ENCODE measurements at regions not wholly inside any gene's neighbourhood (a gene's known extent, or its start where the extent isn't known, plus 50 kb on each side); places are given as distances from the start of the nearest gene placed in this dataset.
A peak's percentile ranks its signal among the peaks of the same experiment; 100 is the strongest.
"Not testable (repeated sequence)": the region's sequence is repeated elsewhere in the genome, so short reads cannot be mapped to it uniquely, and the experiment has no call there.

DNA sequence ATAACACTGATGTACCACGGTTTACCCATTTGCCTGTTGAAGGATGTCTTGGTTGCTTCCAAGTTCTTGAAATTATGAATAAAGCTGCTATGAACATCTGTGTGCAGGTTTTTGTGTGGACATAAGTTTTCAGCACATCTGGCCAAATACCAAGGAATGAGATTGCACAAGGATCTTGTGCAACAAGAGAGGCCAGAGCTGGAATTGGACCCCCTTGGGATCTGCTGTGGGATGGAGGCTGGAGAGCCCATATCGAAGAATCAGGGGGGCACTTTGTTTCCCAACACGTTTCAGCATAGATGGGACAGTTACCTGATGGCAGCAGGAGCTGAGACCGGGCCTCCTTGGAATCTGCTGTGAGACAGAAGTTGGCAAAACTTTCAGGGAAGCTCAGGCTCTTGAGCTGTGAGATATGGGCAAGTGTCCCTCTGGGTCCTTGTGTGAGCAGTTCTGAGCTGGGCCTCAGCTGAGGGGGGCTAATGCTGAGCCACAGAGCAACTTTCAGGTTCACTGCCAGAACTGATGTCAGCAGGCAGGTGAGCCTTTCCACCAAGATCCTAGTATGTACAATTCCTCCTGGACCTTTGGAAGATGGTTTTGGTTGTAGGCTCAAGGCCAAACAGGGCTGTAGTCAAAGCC lies 115.2 kb upstream of the RAB18 start:
- DNase-seq (ENCODE audit: low read depth), result no peak

DNA sequence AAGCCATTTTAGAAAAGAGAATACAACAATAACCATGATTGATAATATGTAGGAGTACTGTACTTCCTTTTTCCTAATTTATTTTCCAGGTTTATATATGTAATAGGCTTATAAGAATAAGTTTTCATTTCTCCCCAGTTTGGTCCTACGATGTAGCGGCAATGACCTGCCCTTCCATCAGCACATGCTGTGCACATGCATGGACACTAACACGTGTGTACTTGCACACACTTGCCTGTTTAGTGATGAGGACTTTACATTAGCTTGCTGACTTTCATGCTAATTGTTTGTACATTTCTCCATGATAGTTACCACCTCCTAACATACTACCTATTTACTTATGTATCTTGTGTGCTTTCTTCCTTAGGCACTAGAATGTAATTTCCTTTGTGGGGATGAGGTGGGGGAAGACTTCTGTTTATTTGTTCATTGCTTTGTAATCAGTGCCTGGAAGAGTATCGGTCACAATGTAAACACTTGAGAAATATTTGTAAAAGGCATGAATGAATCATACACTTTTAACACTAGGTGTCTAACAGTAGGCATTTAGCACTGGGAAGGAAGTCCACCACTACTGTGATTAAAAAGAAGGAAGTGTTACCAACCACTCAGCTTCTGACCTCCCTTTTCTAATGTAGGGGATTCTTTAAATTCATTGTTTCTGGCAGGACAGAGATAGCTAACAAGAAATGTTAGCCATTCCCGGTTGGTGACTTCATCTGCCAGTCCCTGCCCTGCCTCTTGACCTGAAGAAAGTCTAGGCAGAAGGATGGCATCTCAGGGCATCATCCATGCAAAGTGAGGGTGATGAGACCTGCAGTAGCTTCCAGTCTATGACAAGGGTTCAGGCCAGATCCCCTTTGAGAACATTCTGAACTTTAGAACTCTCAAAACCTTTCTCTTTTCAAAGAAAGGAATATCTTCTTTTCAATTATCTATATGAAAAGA lies 120.2 kb upstream of the RAB18 start:
- no peak for DNase-seq (ENCODE audit: low read depth)

DNA sequence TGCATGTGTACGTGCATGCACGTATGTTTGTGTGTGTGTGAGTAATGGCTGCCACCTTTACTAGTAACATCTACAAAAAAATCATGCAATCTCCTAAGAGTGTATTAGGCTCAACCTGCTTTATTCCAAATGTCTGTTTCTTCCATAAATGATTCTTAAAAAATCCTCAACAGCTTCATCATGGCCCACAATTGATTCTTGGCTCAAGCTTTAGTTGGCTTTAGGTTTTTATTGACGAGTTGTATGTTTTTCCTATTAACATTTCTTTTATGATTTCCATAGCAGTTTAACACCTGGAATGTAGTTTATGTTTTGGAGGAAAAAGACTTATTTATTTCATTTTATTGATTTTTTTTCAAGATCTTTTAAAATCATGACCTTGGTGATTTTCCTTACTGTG lies 121.9 kb upstream of the RAB18 start:
- no peak for DNase-seq (ENCODE audit: low read depth)

DNA sequence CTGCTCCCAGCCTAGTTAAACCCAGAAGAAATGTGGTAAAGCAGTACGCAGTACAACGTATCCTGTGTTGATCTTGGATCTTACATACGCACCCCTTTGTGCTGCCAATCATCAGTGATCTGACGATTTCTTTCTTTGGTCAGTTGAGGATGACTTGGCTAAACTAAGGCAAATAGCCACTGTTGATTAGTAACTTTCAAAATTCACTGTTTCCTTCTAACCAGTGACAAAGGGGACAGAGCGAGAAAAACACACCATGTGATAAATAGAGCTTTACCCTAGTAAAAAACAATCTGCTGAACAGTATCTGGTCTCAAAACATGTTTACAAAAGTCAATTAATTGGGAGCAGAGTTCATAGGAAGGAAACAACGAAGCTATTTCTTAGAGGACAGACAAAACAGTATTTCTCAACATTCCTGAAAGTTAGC lies 123.2 kb upstream of the RAB18 start:
- DNase-seq (ENCODE audit: low read depth), result no peak

DNA sequence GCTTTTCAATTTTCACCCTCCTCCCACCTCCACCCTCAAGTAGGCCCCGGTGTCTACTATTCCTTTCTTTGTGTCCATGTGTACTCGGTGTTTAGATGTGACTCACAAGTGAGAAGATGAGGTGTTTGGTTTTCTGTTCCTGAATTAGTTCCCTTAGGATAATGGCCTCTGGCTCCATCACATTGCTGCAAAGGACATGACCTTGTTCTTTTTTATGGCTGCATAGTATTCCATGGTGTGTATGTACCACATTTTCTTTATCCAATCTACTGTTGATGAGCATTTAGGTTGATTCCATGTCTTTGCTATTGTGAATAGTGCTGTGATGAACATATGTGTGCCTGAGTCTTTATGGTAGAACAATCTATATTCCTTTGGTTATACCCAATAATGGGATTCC lies 125.1 kb upstream of the RAB18 start:
- not testable (repeated sequence) for DNase-seq (ENCODE audit: low read depth)

DNA sequence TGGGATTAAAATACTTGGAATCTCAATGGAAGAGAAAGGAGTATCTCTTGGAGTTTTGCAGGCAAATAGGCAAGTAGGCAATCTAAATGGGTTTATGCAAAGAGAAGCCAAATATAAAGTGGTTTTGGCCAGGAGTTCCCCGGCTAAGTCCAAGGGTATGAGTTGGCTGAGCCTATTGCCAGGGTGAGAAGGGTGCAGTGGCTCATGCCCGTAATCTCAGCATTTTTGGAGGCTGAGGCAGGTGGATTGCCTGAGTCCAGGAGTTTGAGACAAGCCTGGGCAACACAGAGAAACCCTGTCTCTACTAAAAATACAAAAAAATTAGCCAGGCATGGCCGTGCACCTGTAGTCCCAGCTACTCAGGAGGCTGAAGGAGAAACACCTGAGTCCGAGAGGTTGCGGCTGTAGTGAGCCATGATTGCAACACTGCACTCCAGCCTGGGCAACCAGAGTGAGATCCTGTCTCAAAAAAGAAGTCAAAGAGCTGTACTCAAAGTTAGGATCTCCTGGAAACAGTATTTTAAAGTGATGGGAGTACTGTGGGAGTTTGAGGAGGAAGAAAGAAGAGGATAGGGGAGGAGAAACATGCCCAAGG lies 130.4 kb upstream of the RAB18 start:
- no peak for DNase-seq (ENCODE audit: low read depth)

DNA sequence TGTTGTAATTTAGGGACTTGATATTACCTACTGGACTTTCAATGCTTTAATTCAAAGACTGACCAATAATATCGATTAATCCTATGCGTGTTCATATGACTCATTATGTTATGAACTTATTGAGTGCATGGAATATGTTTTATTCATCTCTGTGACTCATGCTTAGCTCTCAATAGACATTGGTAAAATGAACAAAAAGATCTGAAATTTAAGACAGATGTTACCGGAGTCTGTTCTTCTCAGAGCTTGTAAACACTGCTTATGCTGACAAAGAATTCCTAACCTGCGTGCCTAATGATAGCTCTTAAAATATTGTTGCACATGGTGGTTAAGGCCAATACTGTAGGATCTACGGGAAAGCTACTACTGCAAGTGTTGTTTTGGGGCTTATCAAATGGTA lies 131.5 kb upstream of the ACBD5 start:
- DNase-seq (ENCODE audit: low read depth), result no peak

DNA sequence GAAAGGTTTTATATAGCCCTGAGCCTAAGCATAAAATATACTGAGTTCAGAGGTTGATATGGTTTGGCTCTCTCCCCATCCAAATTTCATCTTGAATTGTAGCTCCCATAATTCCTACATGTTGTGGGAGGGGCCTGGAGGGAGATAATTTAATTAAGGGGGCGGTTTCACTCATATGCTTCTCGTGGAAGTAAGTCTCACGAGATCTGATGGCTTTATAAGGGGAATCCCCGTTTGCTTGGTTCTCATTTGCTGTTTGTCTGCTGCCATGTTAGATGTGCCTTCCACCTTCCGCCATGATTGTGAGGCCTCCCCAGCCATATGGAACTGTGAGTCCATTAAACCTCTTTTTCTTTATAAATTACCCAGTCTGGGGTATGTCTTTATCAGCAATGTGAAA lies 130.8 kb upstream of the ACBD5 start:
- DNase-seq (ENCODE audit: low read depth), result not testable (repeated sequence)

DNA sequence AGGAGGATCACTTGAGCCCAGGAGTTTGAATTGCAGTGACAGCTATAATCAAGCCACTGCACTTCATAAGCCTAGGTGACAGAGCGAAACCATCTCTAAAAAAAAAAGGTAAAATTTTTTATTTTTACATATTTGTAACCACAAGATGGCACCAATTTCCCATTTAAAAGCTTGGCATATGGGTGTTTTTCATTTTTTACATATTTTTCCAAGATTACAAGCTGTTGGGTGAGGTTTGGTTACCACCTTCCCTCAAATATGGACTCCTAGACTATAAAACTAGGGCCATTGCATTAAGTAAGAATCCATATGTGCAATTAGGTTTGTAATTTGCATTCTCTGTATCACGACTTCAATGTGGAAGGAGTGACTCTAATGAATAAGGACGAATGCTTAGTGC lies 129.3 kb upstream of the ACBD5 start:
- DNase-seq (ENCODE audit: low read depth), result no peak

DNA sequence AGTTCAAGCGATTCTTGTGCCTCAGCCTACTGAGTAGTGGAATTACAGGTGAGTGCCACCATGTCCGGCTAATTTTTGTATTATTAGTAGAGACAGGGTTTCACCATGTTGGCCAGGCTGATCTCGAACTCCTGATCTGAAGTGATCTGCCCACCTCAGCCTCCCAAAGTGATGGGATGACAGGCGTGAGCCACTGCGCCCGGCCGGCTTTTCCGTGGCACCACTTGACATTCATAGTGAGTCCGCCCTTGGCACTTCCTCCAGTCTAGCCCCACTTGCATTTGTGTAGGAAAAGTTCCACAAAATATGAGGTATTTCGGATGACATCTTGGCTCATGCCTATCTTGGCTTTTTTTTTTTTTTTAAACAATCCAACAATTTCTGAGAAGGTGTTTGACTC lies 128.1 kb upstream of the ACBD5 start:
- DNase-seq (ENCODE audit: low read depth), result no peak

DNA sequence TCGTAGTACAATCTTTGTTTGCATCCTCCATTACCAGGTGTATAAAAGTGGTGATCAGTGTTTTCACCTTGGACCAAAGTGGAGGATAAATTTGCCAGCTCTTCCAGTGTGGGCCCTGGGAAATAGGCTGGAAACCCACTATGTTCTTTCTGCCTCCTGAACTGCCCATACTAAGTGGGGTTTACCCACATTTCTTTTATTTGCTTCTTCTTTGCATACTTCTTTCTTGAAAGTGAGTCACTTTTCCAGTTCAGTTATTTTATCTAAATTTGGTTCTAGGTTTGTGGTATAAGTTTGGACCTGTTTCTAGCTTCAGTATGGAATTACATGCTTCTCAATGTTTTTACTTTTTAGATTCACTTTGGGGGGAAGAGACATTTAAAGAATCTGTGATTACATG lies 126.2 kb upstream of the ACBD5 start:
- no peak for DNase-seq (ENCODE audit: low read depth)

DNA sequence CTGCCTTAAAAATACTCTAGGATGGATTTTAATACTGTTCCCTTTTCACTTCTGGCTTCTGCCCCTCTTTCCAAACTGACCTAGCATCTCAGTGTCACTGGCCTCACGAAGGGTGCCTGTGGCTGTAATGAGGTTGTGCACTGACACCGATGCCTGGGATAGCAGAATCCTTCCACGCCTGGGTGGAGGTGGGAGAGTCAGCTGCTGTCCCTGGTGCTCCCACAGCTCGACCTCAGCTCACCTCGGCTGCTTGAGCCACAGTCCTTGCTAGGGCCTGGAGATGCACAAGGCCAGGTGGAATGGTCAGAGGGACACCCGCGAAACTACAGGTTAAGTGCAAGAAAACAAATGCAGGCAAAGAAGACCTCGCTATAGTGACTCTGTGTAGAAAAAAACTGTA lies 123.4 kb upstream of the ACBD5 start:
- no peak for DNase-seq (ENCODE audit: low read depth)

DNA sequence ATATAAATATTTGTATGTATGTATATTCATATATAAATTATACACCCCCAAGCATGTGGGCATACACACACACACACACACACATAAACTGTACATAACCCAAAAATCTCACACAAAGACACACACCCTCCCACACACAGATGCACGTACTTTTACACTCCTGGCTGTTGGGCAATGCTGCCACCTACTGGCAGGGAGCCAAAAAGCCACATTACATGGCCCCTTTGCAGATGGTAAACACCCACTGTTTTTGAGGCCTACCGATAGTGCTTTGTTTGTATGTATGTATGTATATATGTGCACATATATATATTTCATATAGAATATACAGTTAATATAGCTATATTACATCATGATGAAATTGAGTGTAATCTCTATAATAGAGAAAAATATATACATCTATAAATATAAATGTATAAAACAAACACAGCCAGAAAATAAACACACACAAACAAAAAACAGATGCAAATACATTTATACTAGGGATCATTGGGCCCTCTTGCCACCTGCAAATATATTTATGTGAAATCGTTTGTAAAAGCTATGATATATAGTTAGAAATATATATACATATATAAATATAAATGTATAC lies 120.1 kb upstream of the ACBD5 start:
- peak; percentile 24 for DNase-seq (ENCODE audit: low read depth)

DNA sequence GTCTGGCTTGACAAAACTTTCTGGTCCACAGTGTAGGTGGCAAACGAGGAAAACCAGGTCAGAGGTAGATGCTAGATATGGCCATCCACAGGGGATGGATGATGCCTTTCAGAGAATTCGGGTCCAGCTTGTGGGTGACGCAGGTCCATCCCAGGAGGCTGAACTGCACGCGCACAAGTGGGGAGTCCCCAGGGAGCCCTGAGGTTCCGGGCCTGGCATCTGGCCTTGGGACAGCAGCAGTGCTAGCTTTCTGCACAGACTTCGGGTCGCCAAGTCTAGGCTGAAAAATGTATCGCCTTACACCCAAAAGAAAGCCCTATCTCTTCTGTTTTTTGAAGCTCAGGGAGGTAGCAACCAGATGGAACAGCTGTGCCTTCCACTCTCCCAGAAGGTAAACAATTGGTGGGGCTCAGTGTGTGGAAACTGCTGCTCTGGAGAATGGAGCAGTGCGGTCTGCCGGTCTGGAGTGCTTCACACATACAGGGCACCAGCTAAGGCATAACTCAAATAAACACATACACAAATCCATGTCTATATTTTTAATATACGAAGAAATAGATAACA lies 119.3 kb upstream of the ACBD5 start:
- DNase-seq (ENCODE audit: low read depth), result no peak

DNA sequence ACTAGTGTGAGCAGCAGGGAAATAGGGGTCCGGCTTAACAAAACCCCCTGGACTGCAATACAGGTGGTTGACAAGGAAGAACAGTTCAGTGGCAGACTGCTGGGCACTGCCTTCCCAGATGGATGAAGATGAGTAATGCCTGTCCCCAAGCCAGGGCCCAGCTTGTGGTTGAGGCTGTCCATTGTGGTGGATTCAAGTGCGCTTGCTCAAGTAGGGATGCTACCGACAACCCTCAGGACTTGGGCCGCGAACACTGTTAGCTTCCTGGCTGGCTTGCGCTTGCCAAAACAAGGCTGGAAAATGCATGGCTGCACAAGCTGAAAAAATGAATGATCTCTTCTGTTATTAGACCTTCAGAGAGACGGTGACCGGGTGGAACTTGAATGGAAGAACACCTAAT lies 116.1 kb upstream of the ACBD5 start:
- no peak for DNase-seq (ENCODE audit: low read depth)

DNA sequence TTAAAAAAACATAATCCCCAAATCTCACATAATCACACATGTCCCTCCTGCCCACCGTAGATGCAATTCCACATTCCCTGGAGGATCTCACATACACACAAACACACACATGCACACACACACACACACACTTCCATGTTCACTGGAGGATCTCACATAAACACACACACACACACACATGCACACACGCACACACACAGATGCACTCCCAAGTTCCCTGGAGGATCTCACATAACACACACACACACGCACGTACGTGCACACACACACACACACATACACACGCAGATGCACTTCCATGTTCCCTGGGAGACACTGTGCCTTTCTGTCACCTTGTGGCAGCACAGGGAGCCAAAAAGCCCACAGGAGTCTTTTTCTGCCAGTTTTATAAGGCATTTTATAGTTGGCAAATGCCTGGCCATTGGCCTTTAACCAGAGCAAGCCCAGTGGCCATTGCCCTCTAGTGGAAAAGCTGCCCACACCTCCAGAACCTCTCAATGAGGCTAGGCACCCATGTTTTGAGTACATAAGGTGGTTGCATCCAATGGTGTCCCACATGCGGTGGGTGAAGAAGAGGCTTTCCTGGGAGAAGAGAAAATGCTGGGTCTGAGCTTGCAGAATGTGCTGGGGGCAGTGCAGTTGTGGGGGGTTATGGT lies 115.4 kb upstream of the ACBD5 start:
- no peak for DNase-seq (ENCODE audit: low read depth)

DNA sequence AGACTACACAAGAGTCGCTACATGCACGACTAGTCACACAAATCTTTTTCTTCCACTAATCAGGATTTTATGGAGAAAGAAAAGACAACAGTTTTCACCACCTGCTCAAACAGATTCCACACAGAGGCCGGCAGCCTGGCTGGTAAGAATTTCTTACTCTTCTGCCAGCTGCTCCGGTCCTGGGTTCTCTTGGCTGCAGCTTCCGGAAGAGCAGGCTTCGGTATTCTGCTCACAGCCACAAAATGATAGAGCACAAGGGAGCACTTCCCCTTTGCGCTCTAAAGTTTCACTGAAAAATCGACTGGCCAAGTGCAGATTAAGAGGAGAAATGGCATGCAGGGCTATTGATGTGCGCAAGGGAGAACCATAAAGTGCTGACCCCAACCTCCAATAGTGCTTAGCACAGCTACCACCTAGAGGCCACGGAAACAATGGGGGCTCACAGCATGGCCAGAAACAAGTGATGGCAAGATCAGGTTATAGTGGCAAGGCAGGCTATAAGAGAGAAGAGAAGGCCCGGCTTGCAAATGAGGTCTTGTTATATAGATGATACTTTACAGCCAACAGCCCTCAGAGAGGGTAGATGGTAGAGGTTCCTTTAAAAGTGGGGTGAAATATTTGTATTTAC lies 114.2 kb upstream of the ACBD5 start:
- not testable (repeated sequence) for DNase-seq (ENCODE audit: low read depth)

DNA sequence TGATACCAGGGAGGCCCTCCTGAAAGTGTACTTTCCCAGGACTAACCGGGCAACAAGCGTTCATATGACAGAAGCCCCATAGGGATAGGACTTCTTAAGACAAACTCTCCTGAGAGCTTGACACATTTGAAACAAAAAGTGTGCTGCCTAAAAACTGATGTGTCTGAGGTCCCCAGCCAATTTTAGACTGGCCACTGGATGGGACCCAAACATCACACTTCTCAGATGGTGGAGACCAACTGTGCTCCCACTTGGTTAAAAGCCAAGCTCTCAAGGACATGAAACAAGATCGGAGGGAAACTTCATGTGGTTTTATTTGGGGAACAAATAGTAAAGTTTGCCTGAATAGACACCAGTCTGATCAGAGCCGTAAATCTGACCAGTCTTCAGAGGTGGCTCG lies 113.5 kb upstream of the ACBD5 start:
- not testable (repeated sequence) for DNase-seq (ENCODE audit: low read depth)

DNA sequence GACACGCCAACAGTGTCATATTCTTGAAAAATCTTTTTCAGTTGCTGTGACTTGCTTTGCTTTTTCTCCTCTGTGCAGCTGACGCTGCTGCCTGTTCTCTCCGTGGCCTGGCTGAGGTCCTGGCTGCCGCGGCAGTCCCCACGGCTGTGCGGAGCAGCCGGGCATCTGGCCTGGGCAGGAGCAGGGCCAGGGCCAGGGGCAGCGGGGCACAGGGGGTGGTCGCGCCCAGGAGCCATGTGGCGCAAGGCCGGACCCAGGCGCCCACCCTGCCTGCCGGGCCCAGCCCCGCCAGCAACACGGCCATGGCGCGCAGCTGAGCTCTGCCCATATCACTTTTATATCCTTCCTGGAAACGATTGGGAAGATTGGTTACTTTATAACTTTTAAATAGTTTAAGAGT lies 109.4 kb upstream of the ACBD5 start:
- no peak for DNase-seq (ENCODE audit: low read depth)

DNA sequence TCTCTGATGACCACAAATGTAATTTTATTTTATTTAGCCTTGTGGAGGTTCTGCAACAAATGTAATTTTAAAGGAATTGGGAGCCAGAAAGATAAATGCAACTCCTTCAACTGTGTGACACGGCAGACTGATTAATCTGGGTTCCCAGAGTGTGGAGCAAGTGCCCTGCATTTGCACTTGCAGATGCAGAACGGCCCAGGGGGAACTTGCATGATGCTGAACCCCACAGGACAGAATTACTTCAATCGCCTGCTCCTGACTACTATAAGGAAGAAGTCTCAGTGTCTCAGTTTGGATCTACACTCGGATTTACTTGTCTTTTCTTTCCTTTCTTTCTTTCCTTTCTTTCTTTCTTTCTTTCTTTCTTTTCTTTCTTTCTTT lies 107.2 kb upstream of the ACBD5 start:
- DNase-seq (ENCODE audit: low read depth), result not testable (repeated sequence)

DNA sequence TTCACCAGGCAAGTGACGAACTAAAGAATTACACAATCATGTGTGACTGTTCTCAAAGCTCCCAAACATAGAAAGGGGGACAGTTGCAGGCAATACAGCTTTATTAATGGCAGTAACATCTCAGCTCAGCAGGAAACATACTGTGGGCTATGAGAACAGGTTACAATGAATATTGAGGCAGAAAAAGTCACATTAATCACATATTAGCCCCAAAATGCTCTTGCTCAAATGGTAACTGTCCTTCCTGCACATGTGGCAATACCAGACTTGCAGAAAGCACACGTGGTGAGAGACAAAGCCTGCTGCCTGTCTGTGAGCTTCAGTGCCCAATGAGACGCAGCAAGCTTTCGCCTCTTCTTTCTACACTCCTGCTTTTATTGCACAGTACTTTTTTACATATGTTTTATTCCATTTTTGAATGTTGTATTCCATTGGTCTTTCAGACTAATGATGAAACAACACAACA lies 104.9 kb upstream of the ACBD5 start:
- DNase-seq (ENCODE audit: low read depth), result no peak
